IMR-90 (cell line): ENCODE measurements at regions not wholly inside any gene's neighbourhood (a gene's known extent, or its start where the extent isn't known, plus 50 kb on each side); places are given as distances from the start of the nearest gene placed in this dataset.
"Not testable (repeated sequence)": the region's sequence is repeated elsewhere in the genome, so short reads cannot be mapped to it uniquely, and the experiment has no call there.

ENCODE experiments used
- ATAC-seq: fragments of 200-7000 bp; cut with Tn5 transposase; 2 replicates; pipeline ENCODE4 v1.9.1; 2020; ENCODE audit warnings: low read depth, mild to moderate bottlenecking, moderate library complexity
- BruUV-seq: library from RNA; stranded (reverse); fragments of 400-500 nt; replicated peaks from 2 replicates; lab custom pipeline; 2021; lab: Mats Ljungman, UMichigan
- CTCF ChIA-PET: fragments of 300-600 bp; formaldehyde crosslinking; extraction: SDS; loops from one replicate; lab custom pipeline; 2021; ENCODE audit warnings: antibody characterized with exemption; lab: Yijun Ruan, JAX
- POLR2A ChIA-PET: fragments of 300-600 bp; sonication (Branson Sonifier 250); formaldehyde crosslinking; loops from one replicate; lab custom pipeline; 2022; ENCODE audit warnings: antibody characterized with exemption; ENCODE audit not compliant: unreplicated experiment; lab: Charles Lee
- DNase-seq: peaks from one replicate; pipeline ENCODE4 v3.0.0; 2013
- H2AFZ ChIP-seq: replicated peaks from 2 replicates; pipeline ENCODE3; 2013; ENCODE audit warnings: low read length, mild to moderate bottlenecking; ENCODE audit not compliant: poor library complexity
- H2AK5ac ChIP-seq: 2 replicates; pipeline ENCODE4 v1.6.1; 2013; ENCODE audit warnings: low read depth, low read length, inconsistent platforms
- H2AK9ac ChIP-seq: replicated peaks from 2 replicates; pipeline ENCODE3; 2013; ENCODE audit warnings: mild to moderate bottlenecking, low read depth, low read length, moderate library complexity; ENCODE audit not compliant: poor library complexity
- H2BK120ac ChIP-seq: 2 replicates; pipeline ENCODE4 v1.6.1; 2013; ENCODE audit warnings: low read depth, low read length, inconsistent platforms
- H2BK15ac ChIP-seq: 3 replicates; pipeline ENCODE4 v1.6.1; 2013; ENCODE audit warnings: low read depth, low read length, inconsistent platforms
- H2BK20ac ChIP-seq: 2 replicates; pipeline ENCODE4 v1.6.1; 2013; ENCODE audit warnings: low read depth, mild to moderate bottlenecking, inconsistent platforms, low read length, moderate library complexity
- H2BK5ac ChIP-seq: 2 replicates; pipeline ENCODE4 v1.6.1; 2013; ENCODE audit warnings: mild to moderate bottlenecking, low read depth, low read length, inconsistent platforms; ENCODE audit not compliant: poor library complexity, severe bottlenecking
- H3K14ac ChIP-seq: replicated peaks from 2 replicates; pipeline ENCODE4 v1.6.1; 2013; ENCODE audit warnings: low read depth, low read length, inconsistent platforms
- H3K18ac ChIP-seq: 2 replicates; pipeline ENCODE4 v1.6.1; 2013; ENCODE audit warnings: low read depth, low read length, control low read depth
- H3K23ac ChIP-seq: 2 replicates; pipeline ENCODE4 v1.6.1; 2013; ENCODE audit warnings: low read depth, low read length, inconsistent platforms
- H3K27ac ChIP-seq: 2 replicates; pipeline ENCODE4 v1.5.1; 2013; ENCODE audit warnings: mild to moderate bottlenecking, control low read depth, low read length; ENCODE audit not compliant: insufficient read depth
- H3K27me3 ChIP-seq: 2 replicates; pipeline ENCODE4 v1.6.1; 2013; ENCODE audit warnings: low read length; ENCODE audit not compliant: control insufficient read depth, insufficient read depth
- H3K36me3 ChIP-seq: 2 replicates; pipeline ENCODE4 v1.6.1; 2013; ENCODE audit warnings: low read length, mixed read lengths; ENCODE audit not compliant: control insufficient read depth, insufficient read depth
- H3K4ac ChIP-seq: 2 replicates; pipeline ENCODE4 v1.6.1; 2013; ENCODE audit warnings: low read depth, low read length, inconsistent platforms
- H3K4me1 ChIP-seq: 2 replicates; pipeline ENCODE4 v1.6.1; 2013; ENCODE audit warnings: low read length, mixed read lengths; ENCODE audit not compliant: control insufficient read depth, insufficient read depth
- H3K4me2 ChIP-seq: 2 replicates; pipeline ENCODE4 v1.6.1; 2013; ENCODE audit warnings: low read depth, mild to moderate bottlenecking, control low read depth, low read length, moderate library complexity
- H3K4me3 ChIP-seq: 2 replicates; pipeline ENCODE4 v1.5.1; 2013; ENCODE audit warnings: low read depth, mild to moderate bottlenecking, control low read depth, low read length, moderate library complexity; ENCODE audit not compliant: insufficient read depth
- H3K56ac ChIP-seq: 2 replicates; pipeline ENCODE4 v1.6.1; 2013; ENCODE audit warnings: low read length, inconsistent platforms; ENCODE audit not compliant: insufficient read depth; ENCODE audit errors: extremely low read depth
- H3K79me1 ChIP-seq, 2 experiments: 2 replicates each; pipeline ENCODE4 v1.6.1; 2013; ENCODE audit warnings: low read length in 2 of 2, inconsistent platforms in 1 of 2, low read depth in 1 of 2
- H3K9ac ChIP-seq: 2 replicates; pipeline ENCODE4 v1.6.1; 2013; ENCODE audit warnings: low read depth, low read length, control low read depth
- H3K9me1 ChIP-seq: 2 replicates; pipeline ENCODE4 v1.6.1; 2013; ENCODE audit warnings: low read length, inconsistent platforms; ENCODE audit not compliant: insufficient read depth
- H3K9me3 ChIP-seq: 2 replicates; pipeline ENCODE4 v1.6.1; 2013; ENCODE audit warnings: low read length; ENCODE audit not compliant: control insufficient read depth, insufficient read depth
- H4K20me1 ChIP-seq: 2 replicates; pipeline ENCODE4 v1.6.1; 2013; ENCODE audit warnings: low read length, inconsistent platforms; ENCODE audit not compliant: insufficient read depth
- H4K5ac ChIP-seq: 2 replicates; pipeline ENCODE4 v1.6.1; 2013; ENCODE audit warnings: mild to moderate bottlenecking, low read depth, low read length, control low read depth
- H4K8ac ChIP-seq, 2 experiments: 2 replicates each; pipeline ENCODE4 v1.6.1; 2013; ENCODE audit warnings: low read depth in 2 of 2, low read length in 2 of 2, control low read depth in 1 of 2, inconsistent platforms in 1 of 2
- H4K91ac ChIP-seq: 2 replicates; pipeline ENCODE4 v1.6.1; 2013; ENCODE audit warnings: low read depth, low read length, inconsistent platforms; ENCODE audit not compliant: insufficient read depth
- whole genome bisulfite sequencing, 2 experiments: methylation state at CpG; one replicate each; pipeline versions ENCODE4 v1.1.5 to v1.1.7; 2013; ENCODE audit warnings: missing lambda C conversion rate in 2 of 2; ENCODE audit not compliant: insufficient read length in 1 of 2; ENCODE audit errors: extremely low coverage in 2 of 2; 5-methylcytosine and 5-hydroxymethylcytosine counted together
- dilution Hi-C: fragments of 300-500 bp; cut with HindIII; formaldehyde crosslinking; loops from one replicate; pipeline ENCODE4 v1.14.3; 2018; ENCODE audit warnings: low sequenced_read_pairs; ENCODE audit not compliant: unreplicated experiment
- in situ Hi-C: fragments of 300-500 bp; cut with MboI; formaldehyde crosslinking; loops from 3 replicates; pipeline ENCODE4 v1.14.3; 2019; ENCODE audit warnings: low sequenced_read_pairs, inconsistent platforms, mixed read lengths
- intact Hi-C: fragments of 100-400 bp; cut with micrococcal nuclease; formaldehyde crosslinking; loops from 2 replicates; pipeline ENCODE4 v1.10.0; 2022

DNA sequence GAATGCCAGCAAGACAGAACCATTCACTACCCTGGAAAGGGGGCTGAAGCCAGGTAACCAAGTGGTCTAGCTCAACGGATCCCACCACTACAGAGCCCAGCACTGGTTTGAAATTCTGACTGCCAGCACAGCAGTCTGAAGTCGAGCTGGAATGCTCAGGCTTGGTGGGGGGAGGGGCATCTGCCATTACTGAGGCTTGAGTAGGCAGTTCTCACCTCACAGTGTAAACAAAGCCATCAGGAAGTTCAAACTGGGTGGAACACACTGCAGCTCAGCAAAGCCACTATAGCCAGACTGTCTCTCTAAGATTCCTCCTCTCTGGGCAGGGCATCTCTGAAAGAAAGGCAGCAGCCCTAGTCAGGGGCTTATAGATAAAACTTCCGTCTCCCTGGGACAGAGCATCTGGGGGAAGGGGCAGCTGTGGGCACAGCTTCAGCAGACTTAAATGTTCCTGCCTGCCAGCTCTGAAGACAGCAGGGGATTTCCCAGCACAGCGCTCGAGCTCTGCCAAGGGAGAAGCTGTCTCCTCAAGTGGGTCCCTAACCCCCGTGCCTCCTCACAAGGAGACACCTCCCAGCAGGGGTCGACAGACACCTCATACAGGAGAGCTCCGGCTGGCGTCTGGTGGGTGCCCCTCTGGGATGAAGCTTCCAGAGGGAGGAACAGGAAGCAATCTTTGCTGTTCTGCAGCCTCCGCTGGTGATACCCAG, 188.1 kb upstream of the EDNRA start:
- H2BK120ac ChIP-seq, H2BK20ac ChIP-seq, H3K4me3 ChIP-seq, H2BK15ac ChIP-seq, H3K27me3 ChIP-seq, H2BK5ac ChIP-seq, H3K4ac ChIP-seq, BruUV-seq, CTCF ChIA-PET, H3K23ac ChIP-seq, H4K20me1 ChIP-seq, H2AK9ac ChIP-seq, H3K36me3 ChIP-seq, intact Hi-C loops, H3K79me1 ChIP-seq, H4K8ac ChIP-seq, H3K56ac ChIP-seq, H2AFZ ChIP-seq, POLR2A ChIA-PET, H3K9me3 ChIP-seq, H2AK5ac ChIP-seq, H3K4me2 ChIP-seq, H3K14ac ChIP-seq, DNase-seq, H3K27ac ChIP-seq, H3K4me1 ChIP-seq, ATAC-seq, H4K91ac ChIP-seq, dilution Hi-C loops, H3K9me1 ChIP-seq, H3K18ac ChIP-seq, H3K9ac ChIP-seq, in situ Hi-C loops, H4K5ac ChIP-seq: not testable (repeated sequence)
- WGBS, 2 experiments = no CpG with 5 or more reads among the region's 10 CpGs

- H3K79me1 ChIP-seq, H3K4me1 ChIP-seq, intact Hi-C loops, H3K4ac ChIP-seq, H3K27ac ChIP-seq, H3K18ac ChIP-seq, H3K9me1 ChIP-seq, CTCF ChIA-PET, DNase-seq, POLR2A ChIA-PET, H3K9ac ChIP-seq, H2AK9ac ChIP-seq, H3K23ac ChIP-seq, H2BK20ac ChIP-seq, H2AFZ ChIP-seq, H3K56ac ChIP-seq, H3K9me3 ChIP-seq, H4K20me1 ChIP-seq, H3K36me3 ChIP-seq, H2BK5ac ChIP-seq, H2BK120ac ChIP-seq, H4K91ac ChIP-seq, dilution Hi-C loops, H3K4me3 ChIP-seq, H3K4me2 ChIP-seq, H3K27me3 ChIP-seq, H4K8ac ChIP-seq, BruUV-seq, ATAC-seq, H4K5ac ChIP-seq, H3K14ac ChIP-seq, H2AK5ac ChIP-seq, in situ Hi-C loops, H2BK15ac ChIP-seq: not testable (repeated sequence)
- no CpG with 5 or more reads among the region's 6 CpGs for WGBS, 2 experiments
Measured at GRCh38 chr4:147293314-147293677, 187.6 kb upstream of the EDNRA start.
